ENCODE measurements at regions not wholly inside any gene's neighbourhood (a gene's known extent, or its start where the extent isn't known, plus 50 kb on each side); places are given as distances from the start of the nearest gene placed in this dataset.
A peak's percentile ranks its signal among the peaks of the same experiment; 100 is the strongest.

- WGBS (ENCODE audit: insufficient coverage): 68% methylated on average over 6 of the region's 8 CpGs
- Mint-ChIP-seq H3K27ac (no peak overlapping the region), H3K4me3 (no peak overlapping the region), H3K4me1 (peaks cover 14% of the 10 kb centered on the region), H3K9me3 (no peaks in the 10 kb centered on the region), H3K27me3 (ENCODE audit: low read depth in 3 of 3) (peaks cover 13 to 27% (median 14%) of the 10 kb centered on the region in 3 donors), H3K36me3 (no peaks in the 10 kb centered on the region)
- Histone ChIP-seq H3K36me3 (replicated peaks in 1 of 2; ENCODE audit: control insufficient read depth in 1 of 2, insufficient read depth in 2 of 2, low read length in 2 of 2) (no peaks in the 10 kb centered on the region), H3K4me2 (replicated peaks; ENCODE audit: extremely low read depth, low read length, poor library complexity, severe bottlenecking) (no peak overlapping the region), H3K9me3 (replicated peaks in 1 of 2; ENCODE audit: control insufficient read depth in 1 of 2, insufficient read depth in 1 of 2, low read length in 2 of 2) (no peaks in the 10 kb centered on the region), H3K4me3 (replicated peaks in 1 of 3; ENCODE audit: low read depth in 2 of 3, low read length in 3 of 3) (no peak overlapping the region), H2AFZ (ENCODE audit: insufficient read depth, low read depth, low read length, poor library complexity, severe bottlenecking) (no peak overlapping the region), H3K9ac (ENCODE audit: insufficient read depth, low read length, poor library complexity, severe bottlenecking) (no peak overlapping the region), H3K27me3 (ENCODE audit: control insufficient read depth in 2 of 2, insufficient read depth in 2 of 2, low read length in 2 of 2) (peaks cover 19 to 60% of the 10 kb centered on the region in 2 donors), H3K79me2 (ENCODE audit: insufficient read depth, low read length) (no peaks in the 10 kb centered on the region), H3K27ac (ENCODE audit: low read depth in 1 of 2, low read length in 2 of 2) (no peak overlapping the region), H3K4me1 (ENCODE audit: control insufficient read depth in 1 of 2, insufficient read depth in 2 of 2, low read length in 2 of 2) (peaks cover 10 to 11% of the 10 kb centered on the region in 2 donors), H4K20me1 (ENCODE audit: insufficient read depth, low read length) (no peaks in the 10 kb centered on the region)
- no peak for TF ChIP-seq CTCF (IDR thresholded peaks at IDR 0.05)
- intact Hi-C loops (cut with micrococcal nuclease): no loop called here
- DNase-seq: no peak
These were observed 89.0 kb upstream of the KCTD1 start for GRCh38 chr18:26637324-26637723.

GRCh38 chr18:26635466-26635865, 87.1 kb upstream of the KCTD1 start:
- peaks cover 2% of the 10 kb centered on the region for H3K4me1 Mint-ChIP-seq
- no peak for DNase-seq
- H3K4me3 ChIP-seq (replicated peaks in 1 of 3; ENCODE audit: low read depth in 2 of 3, low read length in 3 of 3): no peak overlapping the region
- H3K9me3 ChIP-seq (replicated peaks in 1 of 2; ENCODE audit: control insufficient read depth in 1 of 2, insufficient read depth in 1 of 2, low read length in 2 of 2): no peaks in the 10 kb centered on the region
- no peaks in the 10 kb centered on the region for H4K20me1 ChIP-seq (ENCODE audit: insufficient read depth, low read length)
- no peaks in the 10 kb centered on the region for H3K36me3 ChIP-seq (replicated peaks in 1 of 2; ENCODE audit: control insufficient read depth in 1 of 2, insufficient read depth in 2 of 2, low read length in 2 of 2)
- H3K4me2 ChIP-seq (replicated peaks; ENCODE audit: extremely low read depth, low read length, poor library complexity, severe bottlenecking): no peak overlapping the region
- no peak overlapping the region for H2AFZ ChIP-seq (ENCODE audit: insufficient read depth, low read depth, low read length, poor library complexity, severe bottlenecking)
- H3K36me3 Mint-ChIP-seq: no peaks in the 10 kb centered on the region
- no peaks in the 10 kb centered on the region for H3K4me1 ChIP-seq (ENCODE audit: control insufficient read depth in 1 of 2, insufficient read depth in 2 of 2, low read length in 2 of 2)
- peaks cover 10 to 23% (median 11%) of the 10 kb centered on the region in 3 donors for H3K27me3 Mint-ChIP-seq (ENCODE audit: low read depth in 3 of 3)
- WGBS (ENCODE audit: insufficient coverage): 93% methylated on average over 3 of the region's 4 CpGs
- peak overlapping the region in 1 of 2 donors; percentile 13 for H3K4me3 Mint-ChIP-seq
- no peak overlapping the region for H3K27ac Mint-ChIP-seq
- H3K79me2 ChIP-seq (ENCODE audit: insufficient read depth, low read length): no peaks in the 10 kb centered on the region
- no peaks in the 10 kb centered on the region for H3K9me3 Mint-ChIP-seq
- H3K27me3 ChIP-seq (ENCODE audit: control insufficient read depth in 2 of 2, insufficient read depth in 2 of 2, low read length in 2 of 2): peaks cover 9 to 53% of the 10 kb centered on the region in 2 donors
- no peak overlapping the region for H3K9ac ChIP-seq (ENCODE audit: insufficient read depth, low read length, poor library complexity, severe bottlenecking)
- intact Hi-C loops (cut with micrococcal nuclease): no loop called here
- no peak overlapping the region for H3K27ac ChIP-seq (ENCODE audit: low read depth in 1 of 2, low read length in 2 of 2)
- no peak for TF ChIP-seq CTCF (IDR thresholded peaks at IDR 0.05)

Data from CD14-positive monocyte (primary cell).